Ramos (cell line): ENCODE measurements at regions not wholly inside any gene's neighbourhood (a gene's known extent, or its start where the extent isn't known, plus 50 kb on each side); places are given as distances from the start of the nearest gene placed in this dataset.
"Not testable (repeated sequence)": the region's sequence is repeated elsewhere in the genome, so short reads cannot be mapped to it uniquely, and the experiment has no call there.

ENCODE experiments used
- in situ Hi-C: fragments of 300-500 bp; cut with MboI; formaldehyde crosslinking; loops from one replicate; pipeline ENCODE4 v1.14.3; 2022; ENCODE audit warnings: low sequenced_read_pairs; ENCODE audit not compliant: unreplicated experiment

DNA sequence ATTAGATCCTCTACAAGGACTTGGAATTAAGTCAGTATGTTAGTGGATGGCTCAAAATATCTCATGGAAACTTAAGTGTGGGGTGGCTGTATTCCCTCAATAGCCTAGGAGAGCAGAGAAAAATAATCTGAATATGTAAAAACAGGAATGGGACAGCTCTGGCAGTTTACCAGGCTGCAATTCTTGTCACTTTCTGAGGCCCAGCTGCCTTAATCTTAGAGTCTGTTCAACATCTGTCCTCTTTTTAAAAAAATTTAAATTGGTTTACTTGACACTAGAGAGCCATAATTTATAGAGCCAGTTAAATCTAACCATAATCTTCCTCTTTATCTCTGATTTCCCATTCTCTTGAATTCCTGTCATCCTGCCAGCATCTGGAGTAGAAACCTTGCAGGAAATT is 109.2 kb upstream of the CXCL13 start:
- in situ Hi-C loops = no loop called here

DNA sequence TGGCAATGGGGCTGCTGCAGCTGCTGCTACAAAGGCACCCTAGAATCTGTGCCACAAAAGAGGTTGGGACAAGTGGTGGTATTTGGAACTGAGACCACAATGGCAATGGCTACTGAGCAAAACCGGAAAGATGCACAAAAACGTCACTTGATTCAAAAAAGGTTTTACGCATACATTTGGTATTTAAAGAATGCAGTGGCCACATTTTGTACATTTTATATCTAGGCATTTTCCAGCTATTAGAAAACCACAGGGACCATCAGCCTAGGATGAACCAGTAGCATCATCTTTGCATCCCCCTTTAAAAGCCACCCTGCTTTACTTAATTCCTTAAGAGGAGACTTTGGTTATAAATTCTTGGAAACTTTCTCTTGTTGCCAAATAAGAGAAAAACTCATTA is 104.8 kb upstream of the CXCL13 start:
- in situ Hi-C loops = no loop called here

DNA sequence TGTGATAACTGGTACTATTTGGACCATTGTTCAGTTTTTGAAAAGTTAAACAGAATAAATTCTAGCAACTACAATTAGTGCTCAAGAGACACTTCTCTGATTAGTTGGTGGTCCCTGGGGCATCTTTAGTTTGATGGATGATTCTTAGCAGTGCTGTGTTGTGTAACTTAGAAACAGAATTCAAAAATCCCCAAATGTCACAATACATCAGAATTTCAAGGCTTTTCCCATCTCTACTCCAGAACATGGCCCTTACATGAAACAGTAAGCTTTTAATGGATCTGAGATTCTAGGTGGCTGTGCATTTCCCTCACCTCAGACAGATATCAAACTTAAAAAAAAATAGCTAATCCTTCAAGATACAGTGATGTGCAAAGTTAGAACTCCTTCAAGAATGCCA is 104.4 kb upstream of the CXCL13 start:
- in situ Hi-C loops = no loop called here

DNA sequence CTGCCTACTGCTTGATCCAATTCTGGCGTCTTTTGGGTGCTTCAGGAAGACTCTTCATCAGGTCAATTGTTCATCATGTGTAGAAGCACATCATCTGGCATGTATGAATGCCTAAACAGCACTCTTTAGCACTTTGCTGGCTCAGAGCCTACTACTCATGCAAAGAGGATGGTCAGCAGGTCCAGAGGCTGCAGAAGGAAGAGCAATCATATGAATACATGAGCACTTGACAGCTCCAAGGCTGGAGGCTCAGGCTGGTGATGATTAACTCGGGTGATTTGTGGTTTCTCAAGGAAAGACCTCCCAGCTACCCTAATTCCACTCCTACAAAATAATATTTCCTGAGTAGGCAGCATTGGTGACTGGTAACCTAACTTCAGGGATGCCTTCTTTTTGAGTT is 103.8 kb upstream of the CXCL13 start:
- in situ Hi-C loops = no loop called here

DNA sequence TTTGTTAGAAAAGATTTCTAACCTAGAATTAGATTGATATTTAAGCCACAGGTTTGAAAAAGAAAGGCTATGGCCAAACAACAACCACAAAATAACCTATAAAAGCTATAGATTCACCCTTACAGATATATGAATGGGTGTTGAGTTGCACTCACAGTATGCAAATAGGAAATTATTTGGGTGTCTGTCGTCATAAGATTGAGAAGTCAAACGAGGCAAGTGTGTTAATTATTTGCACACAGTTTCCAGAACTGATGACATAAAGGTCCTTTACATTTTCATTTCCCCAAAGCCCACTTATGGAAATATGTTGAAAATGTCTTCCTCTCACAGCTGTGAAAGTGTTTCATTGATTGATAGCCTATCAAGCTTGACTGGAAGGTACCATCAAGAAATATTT is 101.2 kb upstream of the CXCL13 start:
- in situ Hi-C loops = no loop called here

DNA sequence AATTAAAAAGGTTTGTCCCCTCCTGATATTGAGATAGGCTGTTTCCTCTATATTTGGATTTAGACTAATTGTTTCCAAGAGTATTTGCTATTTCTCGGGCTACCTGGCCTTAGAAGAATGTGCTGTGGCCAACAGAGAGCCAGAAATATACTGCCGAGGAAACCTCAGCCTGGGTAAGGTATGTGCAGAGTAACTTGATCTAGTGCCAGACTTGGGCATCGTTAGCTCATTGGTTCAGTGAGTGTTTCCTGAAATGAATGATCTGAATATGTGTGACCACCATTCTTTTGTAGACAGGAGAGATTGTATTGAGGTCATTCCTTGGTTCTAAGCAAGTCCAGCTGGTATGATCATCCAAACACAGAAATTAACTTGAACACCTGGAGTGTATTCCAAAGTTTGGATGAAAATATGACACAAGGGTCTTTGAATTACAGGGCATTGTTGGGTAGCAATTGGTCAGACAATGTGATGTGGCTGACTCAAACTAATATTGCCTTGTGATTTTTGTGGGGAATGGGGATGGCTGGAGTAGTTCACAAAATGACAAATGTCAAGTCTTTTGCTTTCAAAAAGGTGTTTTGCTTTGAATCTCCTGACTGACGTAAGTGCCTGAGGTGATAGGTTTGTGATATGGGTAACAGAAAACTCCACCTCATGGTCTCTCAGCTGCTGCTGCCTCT is 100.2 kb upstream of the CXCL13 start:
- in situ Hi-C loops = no loop called here

DNA sequence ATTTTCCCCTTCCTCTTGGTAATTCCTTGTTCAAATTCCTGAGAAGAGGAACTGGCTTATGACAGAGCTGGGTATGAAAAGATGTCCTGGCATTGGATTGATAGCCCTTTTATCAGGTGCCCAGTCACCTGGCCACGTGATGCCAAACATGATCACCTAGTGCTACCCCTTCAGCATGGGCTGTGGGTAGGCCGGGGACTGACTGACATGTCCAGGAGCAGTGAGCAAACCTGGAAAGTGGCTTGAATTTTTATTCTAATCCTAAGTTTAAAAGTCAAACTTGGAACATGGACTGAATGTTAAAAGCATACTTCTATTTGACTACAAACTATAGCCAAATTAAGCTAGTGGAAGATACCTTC is 99.7 kb upstream of the CXCL13 start:
- in situ Hi-C loops = no loop called here

DNA sequence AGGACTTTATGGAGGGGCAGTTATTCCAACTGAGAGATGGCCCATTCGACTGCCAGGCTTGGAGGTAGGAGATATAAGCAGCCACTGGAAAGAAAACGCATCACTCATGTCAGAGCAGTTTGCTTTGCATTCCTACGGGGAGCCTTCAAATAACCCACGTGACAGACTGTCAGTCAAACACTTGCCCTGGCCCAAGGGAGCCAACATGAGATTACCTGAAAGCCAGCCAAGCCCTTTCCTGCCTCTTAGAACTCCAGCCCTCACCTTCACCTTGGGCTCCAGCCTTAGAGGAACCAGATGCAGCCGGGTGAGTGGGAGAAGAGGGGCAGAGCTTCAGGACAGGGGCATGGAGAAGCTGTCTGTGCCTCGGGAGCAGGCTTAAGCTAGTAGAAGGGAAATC is 95.3 kb upstream of the CXCL13 start:
- in situ Hi-C loops = no loop called here

DNA sequence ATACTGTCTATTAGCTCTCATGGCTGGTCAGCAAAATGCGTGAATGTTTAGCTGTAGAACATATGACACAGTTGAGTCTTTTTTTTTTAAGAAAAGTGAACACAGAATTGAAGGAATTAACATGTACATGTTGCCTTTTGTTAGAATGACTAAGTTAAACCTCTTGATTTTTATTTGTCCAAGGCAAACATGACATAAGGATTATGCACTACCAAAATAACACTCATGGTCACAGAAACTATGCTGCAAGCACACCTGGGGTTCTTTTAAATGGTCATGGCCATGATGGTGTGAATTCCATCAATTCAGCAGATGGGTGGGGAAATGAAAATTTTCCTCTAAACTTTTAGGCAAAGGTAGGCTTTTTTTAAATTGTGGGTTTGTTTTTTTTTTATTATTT is 80.1 kb upstream of the CXCL13 start:
- in situ Hi-C loops = no loop called here

DNA sequence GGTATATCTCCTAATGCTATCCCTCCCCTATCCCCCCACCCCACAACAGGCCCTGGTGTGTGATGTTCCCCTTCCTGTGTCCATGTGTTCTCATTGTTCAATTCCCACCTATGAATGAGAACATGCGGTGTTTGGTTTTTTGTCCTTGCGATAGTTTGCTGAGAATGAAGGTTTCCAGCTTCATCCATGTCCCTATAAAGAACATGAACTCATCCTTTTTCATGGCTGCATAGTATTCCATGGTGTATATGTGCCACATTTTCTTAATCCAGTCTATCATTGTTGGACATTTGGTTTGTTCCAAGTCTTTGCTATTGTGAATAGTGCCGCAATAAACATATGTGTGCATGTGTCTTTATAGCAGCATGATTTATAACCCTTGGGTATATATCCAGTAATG is 77.7 kb upstream of the CXCL13 start:
- in situ Hi-C loops = not testable (repeated sequence)

DNA sequence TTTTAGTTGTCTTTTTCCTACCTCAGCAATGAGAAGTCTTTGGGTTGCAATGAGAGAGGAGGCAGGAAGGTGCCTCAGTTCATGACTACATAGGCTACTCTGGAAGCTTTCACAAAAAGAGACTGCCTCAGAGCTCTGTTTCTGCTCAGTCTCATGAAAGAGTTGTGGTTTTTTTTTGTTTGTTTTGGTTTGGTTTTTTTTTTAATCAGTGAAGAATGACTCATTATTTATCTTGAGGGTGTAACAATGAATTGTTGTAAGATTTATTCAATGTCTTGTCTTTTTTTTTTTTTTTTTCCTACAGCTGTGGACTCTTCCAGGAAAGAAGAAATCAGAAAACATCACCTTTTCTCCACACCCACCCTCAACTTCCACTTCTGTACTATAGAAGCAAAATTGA is 67.5 kb upstream of the CXCL13 start:
- in situ Hi-C loops = no loop called here

DNA sequence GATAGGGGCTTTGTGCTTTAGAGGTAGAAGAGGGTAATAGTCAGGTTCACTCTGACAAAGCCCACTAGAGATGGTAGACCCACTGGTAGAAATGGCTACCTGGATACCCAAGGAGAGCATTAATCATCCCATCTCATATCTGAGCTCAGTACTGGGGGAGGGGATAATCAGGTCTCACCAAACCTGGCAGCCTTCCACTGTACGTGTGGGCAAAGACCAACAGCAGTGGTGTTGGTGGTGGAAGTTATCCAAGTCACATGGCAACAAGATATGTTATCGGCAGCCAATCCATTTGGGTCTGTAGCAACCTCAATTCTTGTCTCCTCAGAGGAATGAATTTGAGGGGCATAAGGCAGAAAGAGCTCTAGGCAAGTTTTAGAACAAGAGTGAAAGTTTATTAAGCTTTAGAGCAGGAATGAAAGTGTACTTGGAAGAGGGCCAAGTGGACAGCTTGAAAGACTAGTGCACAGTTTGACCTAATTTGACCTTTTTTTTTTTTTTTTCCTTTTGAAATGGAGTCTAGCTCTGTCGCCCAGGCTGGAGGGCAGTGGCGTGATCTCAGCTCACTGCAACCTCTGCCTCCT is 67.0 kb upstream of the CXCL13 start:
- in situ Hi-C loops = no loop called here
